Thyroid gland (tissue), 4 donors: ENCODE measurements at regions not wholly inside any gene's neighbourhood (a gene's known extent, or its start where the extent isn't known, plus 50 kb on each side); places are given as distances from the start of the nearest gene placed in this dataset.

Source experiments
- DNase-seq, 2 donors: peaks; one replicate each; pipeline ENCODE4 v3.0.0-alpha.2; 2019
- H3K27ac ChIP-seq, 3 donors: fragments of 200-600 bp; sonication (generic); 1 replicate in 2 of 3; 2 replicates in 1 of 3; pipeline ENCODE4 v1.5.1; 2016 to 2019; ENCODE audit warnings: mild to moderate bottlenecking in 1 of 3, moderate library complexity in 1 of 3
- H3K27me3 ChIP-seq: fragments of 200-600 bp; sonication (generic); one replicate; pipeline ENCODE4 v1.5.1; 2019
- H3K36me3 ChIP-seq, 2 donors: fragments of 200-600 bp; sonication (generic); one replicate each; pipeline ENCODE4 v1.5.1; 2016 to 2019
- H3K4me1 ChIP-seq, 2 donors: fragments of 200-600 bp; sonication (generic); one replicate each; pipeline ENCODE4 v1.5.1; 2017 to 2019
- H3K4me3 ChIP-seq, 3 donors: fragments of 200-600 bp; sonication (generic); replicated peaks in 1 of 3; 1 replicate in 2 of 3; 2 replicates in 1 of 3; pipeline ENCODE4 v1.5.1; 2016; ENCODE audit warnings: mild to moderate bottlenecking in 1 of 3
- H3K9me3 ChIP-seq: fragments of 200-600 bp; sonication (generic); one replicate; pipeline ENCODE4 v1.5.1; 2017
- CTCF ChIP-seq, 6 experiments: fragments of 200-600 bp in 3 of 6; fragments of 450-650 bp in 3 of 6; sonication (generic) in 3 of 6; IDR thresholded peaks; one replicate each; pipeline ENCODE4 v1.5.1; 2016 to 2019; ENCODE audit warnings: antibody characterized with exemption in 6 of 6, mild to moderate bottlenecking in 2 of 6, inconsistent platforms in 1 of 6, moderate library complexity in 1 of 6
- POLR2A ChIP-seq, 2 donors: fragments of 450-650 bp; IDR thresholded peaks; one replicate each; pipeline ENCODE4 v1.6.1; 2017; ENCODE audit warnings: antibody characterized with exemption in 2 of 2, mild to moderate bottlenecking in 2 of 2, moderate library complexity in 1 of 2
- whole genome bisulfite sequencing, 2 donors: methylation state at CpG; one replicate each; pipeline ENCODE4 v1.1.5; 2017; 5-methylcytosine and 5-hydroxymethylcytosine counted together
- intact Hi-C: fragments of 100-400 bp; cut with DNase I; formaldehyde crosslinking; loops from one replicate; pipeline ENCODE4 v1.15.1; 2023

- Histone ChIP-seq H3K27ac (no peak overlapping the region), H3K4me1 (no peaks in the 10 kb centered on the region), H3K4me3 (no peak overlapping the region), H3K9me3 (no peaks in the 10 kb centered on the region), H3K27me3 (no peaks in the 10 kb centered on the region), H3K36me3 (no peaks in the 10 kb centered on the region)
- no peak for TF ChIP-seq CTCF (IDR thresholded peaks at IDR 0.05)
- no peak for TF ChIP-seq POLR2A (IDR thresholded peaks at IDR 0.05)
- WGBS, 2 donors, result 79 to 91% methylated on average over 16 of the region's 16 CpGs
- intact Hi-C loops, result no loop called here
- no peak for DNase-seq
Measured at GRCh38 chr2:205908212-205909183, 177.5 kb downstream of the INO80D start.

GRCh38 chr2:205906419-205906818 is 179.6 kb downstream of the INO80D start:
- intact Hi-C loops, result no loop called here
- H3K4me3 ChIP-seq, result no peak overlapping the region
- no peaks in the 10 kb centered on the region for H3K36me3 ChIP-seq
- H3K4me1 ChIP-seq, result no peaks in the 10 kb centered on the region
- H3K27me3 ChIP-seq, result no peaks in the 10 kb centered on the region
- TF ChIP-seq CTCF (IDR thresholded peaks at IDR 0.05) (no peak), POLR2A (IDR thresholded peaks at IDR 0.05) (no peak)
- H3K27ac ChIP-seq, result no peak overlapping the region
- H3K9me3 ChIP-seq, result no peaks in the 10 kb centered on the region
- DNase-seq, result no peak
- WGBS, 2 donors, result 56 to 70% methylated on average over 7 of the region's 7 CpGs

GRCh38 chr2:205905576-205905975 is 180.4 kb downstream of the INO80D start:
- no peaks in the 10 kb centered on the region for H3K36me3 ChIP-seq
- WGBS, 2 donors, result 70 to 77% methylated on average over 1 of the region's 1 CpG
- no peaks in the 10 kb centered on the region for H3K4me1 ChIP-seq
- H3K9me3 ChIP-seq, result no peaks in the 10 kb centered on the region
- H3K4me3 ChIP-seq, result no peak overlapping the region
- no peaks in the 10 kb centered on the region for H3K27me3 ChIP-seq
- TF ChIP-seq CTCF (IDR thresholded peaks at IDR 0.05) (no peak), POLR2A (IDR thresholded peaks at IDR 0.05) (no peak)
- H3K27ac ChIP-seq, result no peak overlapping the region
- DNase-seq, result no peak
- intact Hi-C loops, result no loop called here

GRCh38 chr2:205904873-205905272 is 181.1 kb downstream of the INO80D start:
- no peaks in the 10 kb centered on the region for H3K27me3 ChIP-seq
- H3K4me3 ChIP-seq, result no peak overlapping the region
- 82 to 92% methylated on average over 2 of the region's 2 CpGs for WGBS, 2 donors
- no peaks in the 10 kb centered on the region for H3K4me1 ChIP-seq
- DNase-seq, result no peak
- H3K36me3 ChIP-seq, result no peaks in the 10 kb centered on the region
- intact Hi-C loops, result no loop called here
- TF ChIP-seq CTCF (IDR thresholded peaks at IDR 0.05), result no peak
- no peak for TF ChIP-seq POLR2A (IDR thresholded peaks at IDR 0.05)
- no peak overlapping the region for H3K27ac ChIP-seq
- H3K9me3 ChIP-seq, result no peaks in the 10 kb centered on the region

GRCh38 chr2:205903549-205904129 is 182.3 kb downstream of the INO80D start:
- DNase-seq, result peak in 1 of 2 donors; percentile 12
- no peak overlapping the region for H3K4me3 ChIP-seq
- H3K9me3 ChIP-seq, result no peaks in the 10 kb centered on the region
- peak in 2 of 6 experiments; percentile 16 to 27 for TF ChIP-seq CTCF (IDR thresholded peaks at IDR 0.05)
- TF ChIP-seq POLR2A (IDR thresholded peaks at IDR 0.05), result no peak
- H3K27ac ChIP-seq, result no peak overlapping the region
- no peaks in the 10 kb centered on the region for H3K36me3 ChIP-seq
- intact Hi-C loops, result no loop called here
- WGBS, 2 donors, result 61 to 67% methylated on average over 10 of the region's 10 CpGs
- H3K4me1 ChIP-seq, result no peaks in the 10 kb centered on the region
- no peaks in the 10 kb centered on the region for H3K27me3 ChIP-seq
